HG03354 (cell line): ENCODE measurements at regions not wholly inside any gene's neighbourhood (a gene's known extent, or its start where the extent isn't known, plus 50 kb on each side); places are given as distances from the start of the nearest gene placed in this dataset.

ENCODE experiments used
- ATAC-seq: cut with Tn5 transposase; IDR thresholded peaks from one replicate; pipeline ENCODE4 v1.9.1; 2021; ENCODE audit warnings: mild to moderate bottlenecking; ENCODE audit not compliant: unreplicated experiment, poor library complexity, severe bottlenecking

DNA sequence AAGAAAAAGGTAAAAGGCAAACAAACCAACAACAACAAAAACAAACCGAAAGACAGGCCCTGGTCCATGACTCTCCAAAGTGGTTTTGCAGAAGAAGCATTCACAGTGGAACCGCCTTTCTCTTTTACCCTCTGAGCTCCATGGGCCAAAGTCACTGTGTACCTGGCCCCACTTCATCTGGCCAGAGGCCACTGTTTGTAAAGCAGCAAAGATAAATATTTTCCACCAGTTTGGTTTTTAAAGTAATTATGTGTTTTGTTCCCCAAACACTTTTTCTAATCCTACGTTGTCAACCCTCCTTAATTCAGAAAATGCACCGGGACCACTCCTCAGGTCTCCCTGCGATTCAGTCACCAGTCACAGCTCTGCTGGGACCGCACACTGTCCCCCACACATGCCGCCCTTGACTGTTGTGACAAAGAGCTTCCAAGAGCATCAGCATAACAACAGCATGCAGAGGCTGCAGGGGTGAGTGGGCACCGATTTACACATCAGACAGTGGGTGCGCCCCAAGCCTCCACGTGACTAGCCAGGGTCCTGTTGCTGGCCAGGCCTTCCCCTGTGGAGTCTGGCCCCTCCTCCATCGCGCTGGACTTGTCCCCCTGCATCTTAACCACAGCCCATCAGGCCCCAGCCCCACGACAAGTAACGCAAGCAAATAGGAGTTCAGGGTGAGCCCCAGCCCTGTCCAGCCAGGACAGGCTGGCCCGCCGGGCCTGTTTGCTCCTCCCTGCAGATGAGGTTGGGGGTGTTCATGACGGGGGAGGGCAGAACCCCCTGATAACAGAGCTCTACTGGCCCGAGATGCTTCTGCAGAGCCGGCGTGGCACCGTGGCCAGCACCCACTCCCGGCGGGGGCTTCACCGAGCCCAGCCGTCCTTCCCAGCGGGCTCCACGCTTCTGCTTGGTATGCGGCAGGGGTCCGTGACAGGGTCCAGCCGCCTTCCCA lies 65.2 kb upstream of the DIO3 start:
- no peak for ATAC-seq

DNA sequence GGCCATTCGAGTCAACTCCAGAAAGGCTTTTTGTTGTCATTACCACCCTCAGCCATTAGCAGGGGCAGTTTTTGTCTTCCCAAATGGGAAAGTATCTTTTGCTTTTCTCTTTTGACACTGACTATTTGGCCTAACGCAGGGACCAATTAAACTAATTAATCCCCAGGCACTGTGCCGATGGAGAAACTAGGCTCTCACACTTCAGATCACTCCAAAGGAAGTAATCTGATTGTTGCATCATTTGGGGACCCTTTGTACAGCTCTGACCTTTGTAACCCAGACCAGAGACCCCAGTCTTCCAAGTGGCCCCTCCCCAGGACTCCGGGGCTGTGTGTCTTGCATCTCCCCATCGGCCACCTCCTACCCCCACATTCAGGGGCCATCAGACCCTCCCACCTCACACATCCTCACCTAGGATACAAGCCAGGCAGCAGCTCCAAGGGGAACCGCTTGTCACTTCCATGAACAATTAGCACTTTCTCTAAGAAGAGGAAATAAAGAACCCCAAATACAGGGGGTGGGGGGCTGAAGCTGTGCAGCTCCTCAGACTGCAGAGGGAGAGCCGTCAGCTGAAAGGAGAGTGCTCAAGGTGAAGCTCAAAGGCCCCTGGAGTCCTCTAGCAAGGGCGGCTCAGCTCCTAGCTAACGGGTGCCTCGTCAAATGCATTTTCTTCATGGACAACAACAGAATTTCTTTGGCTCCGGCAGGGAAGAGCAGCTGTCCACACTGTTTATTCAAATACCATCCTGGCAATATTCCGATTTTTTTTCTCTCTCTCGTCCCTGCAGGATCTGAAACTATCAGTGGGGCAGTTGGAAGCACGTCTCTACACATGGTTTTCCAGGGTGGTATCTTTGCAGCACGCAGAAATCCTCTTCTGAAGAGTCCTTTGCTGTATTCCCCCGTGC lies 64.3 kb upstream of the DIO3 start:
- no peak for ATAC-seq

DNA sequence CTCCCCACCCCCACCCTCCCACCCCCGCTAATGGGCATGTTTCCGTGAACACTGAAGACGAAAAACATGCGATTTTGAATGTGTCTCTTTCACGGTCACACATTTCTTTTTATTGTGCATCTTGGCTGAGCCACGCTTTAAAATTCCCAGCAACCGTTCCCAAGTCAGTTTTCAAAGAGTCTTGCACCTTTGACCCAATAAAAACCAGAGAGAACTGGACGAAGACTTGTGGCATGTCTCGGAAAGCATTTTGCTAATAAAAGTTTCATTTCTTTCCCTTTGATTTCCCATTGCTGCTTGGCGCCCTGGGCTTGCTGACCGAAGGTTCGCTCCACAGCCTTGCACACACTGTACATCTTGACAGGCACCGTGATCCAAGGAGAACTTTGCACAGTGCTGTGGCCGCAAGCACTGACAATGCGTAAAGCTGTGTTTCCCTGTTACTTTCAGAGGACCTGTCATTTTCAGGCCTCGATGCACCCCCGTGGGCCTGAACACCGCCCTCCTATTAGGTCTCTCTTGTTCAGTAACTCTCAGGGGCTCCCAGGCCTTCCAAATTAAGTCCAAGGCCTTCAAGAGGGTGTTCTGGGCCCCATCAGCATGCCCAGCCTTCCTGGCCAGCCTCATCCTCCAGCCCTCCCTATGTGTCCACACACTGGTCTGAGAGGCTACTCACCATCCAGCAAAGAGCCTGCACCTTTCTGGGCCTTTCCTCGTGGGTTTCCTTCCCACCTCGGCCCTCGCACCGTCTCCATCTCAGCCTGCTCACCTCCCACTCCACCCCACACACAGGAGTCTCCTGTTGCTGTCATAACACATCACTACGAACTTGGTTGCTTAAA lies 63.4 kb upstream of the DIO3 start:
- no peak for ATAC-seq

DNA sequence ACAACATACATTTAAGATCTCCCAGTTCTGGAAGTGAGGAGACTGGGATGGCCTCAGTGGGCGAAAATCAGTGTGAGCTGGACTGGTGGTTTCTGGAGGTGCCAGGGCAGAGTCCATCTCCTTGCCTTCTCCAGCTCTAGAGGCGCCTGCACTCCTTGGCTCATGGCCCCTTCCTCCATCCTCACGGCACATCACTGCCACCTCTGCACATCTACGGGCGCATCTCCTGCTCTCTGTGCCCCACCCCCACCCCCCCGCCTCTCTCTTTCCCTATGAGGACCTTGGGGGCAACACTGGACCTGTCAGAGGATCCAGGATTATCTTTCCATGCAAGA lies 62.8 kb upstream of the DIO3 start:
- ATAC-seq, result no peak

DNA sequence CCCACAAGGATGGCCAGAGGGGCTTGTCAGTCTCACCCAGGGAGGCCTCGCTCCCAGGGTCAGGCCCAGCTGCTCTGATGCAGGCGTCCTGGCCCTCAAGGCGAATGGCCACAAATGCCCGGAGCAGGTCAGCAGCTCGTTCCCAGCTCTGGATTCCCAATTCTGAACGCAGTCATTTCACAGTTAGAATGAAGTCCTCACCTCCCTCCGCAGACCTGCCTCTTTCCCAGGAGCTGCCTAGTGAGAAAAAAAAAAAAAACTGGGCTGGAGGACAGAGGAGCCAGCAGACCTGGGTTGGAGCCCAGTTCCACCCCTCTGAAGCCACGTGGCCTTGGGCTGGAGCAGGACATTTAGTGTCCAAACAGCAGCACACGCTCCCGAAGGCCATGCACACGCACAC lies 62.2 kb upstream of the DIO3 start:
- no peak for ATAC-seq

DNA sequence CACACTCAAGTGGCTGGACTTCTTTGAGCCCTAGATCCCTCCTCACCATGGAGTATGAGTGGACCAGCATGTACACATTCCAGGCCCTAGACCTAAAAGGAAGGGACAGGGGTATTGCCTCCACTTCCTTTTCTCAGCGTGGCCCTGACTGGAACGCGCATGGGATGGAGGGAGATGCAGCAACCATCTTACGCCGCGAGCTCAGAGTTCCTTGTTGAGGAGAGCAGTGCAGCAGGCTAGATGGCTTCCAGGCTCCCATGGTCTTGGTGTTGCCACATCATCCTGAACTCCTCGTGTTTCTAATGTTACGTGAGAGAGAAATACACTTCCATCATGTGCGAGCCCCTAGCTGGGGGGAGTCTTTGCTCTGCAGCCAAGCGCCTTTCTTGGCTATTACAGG lies 61.8 kb upstream of the DIO3 start:
- no peak for ATAC-seq

DNA sequence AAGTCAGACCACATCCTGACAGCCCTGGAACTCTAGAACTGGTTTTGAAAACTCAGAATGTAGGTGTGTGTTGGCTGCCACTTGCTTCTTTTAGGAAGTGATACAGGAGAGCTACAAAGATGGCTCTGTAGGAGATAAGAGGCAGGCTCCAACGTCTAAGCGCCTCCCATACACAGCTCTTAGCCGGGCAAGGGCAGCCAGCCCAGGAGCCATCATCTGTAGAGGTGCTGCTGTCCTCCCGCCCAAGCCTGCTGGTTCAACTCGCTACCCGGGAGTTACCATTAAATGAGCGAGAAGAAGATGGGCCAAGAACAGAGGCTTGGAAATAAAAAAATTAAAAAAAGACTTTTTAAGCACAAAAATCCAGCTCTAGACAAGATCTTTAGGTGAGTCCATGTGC lies 61.2 kb upstream of the DIO3 start:
- ATAC-seq, result no peak

DNA sequence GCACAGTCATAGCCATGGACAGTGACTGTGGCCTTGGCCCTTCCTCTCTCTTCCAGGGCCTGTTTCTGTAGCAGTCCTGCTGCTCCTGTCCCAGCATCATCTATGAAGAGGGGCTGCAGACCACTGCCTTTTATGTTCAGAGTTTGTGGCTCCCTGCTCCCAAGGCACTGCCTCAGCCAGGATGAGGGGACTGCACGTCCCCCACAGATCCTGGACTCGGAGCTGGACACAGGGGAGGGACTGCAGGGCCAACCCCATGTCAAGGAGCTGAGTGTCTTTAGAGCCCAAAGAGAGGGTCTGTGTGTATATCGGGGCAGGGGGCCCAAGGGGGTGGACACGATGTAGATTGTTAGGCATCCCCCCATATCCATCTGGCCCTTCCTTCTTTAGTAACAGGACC lies 60.6 kb upstream of the DIO3 start:
- no peak for ATAC-seq

DNA sequence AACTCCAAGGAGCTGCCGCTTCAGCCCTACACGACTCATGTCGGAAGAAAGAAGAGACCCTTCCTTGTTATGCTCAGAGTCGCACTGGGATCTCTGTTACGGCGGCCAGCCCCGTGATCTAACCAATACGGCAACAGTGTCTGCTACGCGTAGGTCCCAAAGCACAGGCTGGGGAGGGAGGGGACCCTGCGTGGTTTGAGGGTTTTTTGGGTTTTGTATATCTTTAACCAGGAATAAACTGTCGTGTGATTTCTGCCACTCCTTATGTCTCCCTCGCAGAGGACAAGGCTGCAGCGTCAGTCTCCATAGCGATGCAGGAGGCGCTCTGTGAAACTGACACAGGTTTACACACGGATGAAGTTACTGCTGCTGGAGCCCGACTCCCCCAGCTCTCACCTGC lies 60.0 kb upstream of the DIO3 start:
- ATAC-seq, result no peak

DNA sequence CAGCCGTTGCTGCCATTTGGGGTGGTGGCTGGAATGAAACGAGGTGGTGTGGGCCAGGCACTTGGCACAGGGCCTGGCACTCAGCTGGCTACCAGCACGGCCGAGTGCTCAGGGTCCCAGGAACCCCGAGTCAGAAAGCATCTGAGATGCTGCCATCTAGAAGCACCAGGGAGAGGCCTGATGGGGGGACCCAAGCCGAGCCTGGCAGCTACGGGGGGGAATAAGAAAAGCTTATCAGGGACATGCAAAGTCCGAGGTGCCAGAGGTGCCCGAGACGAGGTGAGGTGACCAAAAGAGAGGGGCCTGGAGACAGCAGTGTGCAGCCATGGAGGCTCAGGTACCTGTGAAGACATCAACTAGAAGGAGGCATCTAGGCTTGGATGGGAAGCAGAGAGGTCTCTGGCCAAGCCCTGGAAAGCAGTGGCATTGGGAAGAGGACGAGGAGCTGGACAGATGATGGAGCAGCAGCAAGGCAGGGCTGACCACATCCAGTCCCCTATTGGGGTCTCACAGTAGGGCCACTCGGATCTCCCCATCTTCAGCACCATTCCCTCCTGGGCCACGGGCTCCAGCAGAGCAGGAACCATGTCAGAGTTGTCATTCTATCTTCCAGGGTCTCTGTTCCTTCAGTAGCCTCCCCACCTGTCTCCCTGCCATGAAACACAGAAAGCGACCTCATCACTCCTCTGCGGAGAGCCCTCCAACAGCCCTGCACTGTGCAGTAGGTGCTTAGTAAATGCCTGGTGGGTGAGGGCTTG lies 59.3 kb upstream of the DIO3 start:
- ATAC-seq, result no peak

DNA sequence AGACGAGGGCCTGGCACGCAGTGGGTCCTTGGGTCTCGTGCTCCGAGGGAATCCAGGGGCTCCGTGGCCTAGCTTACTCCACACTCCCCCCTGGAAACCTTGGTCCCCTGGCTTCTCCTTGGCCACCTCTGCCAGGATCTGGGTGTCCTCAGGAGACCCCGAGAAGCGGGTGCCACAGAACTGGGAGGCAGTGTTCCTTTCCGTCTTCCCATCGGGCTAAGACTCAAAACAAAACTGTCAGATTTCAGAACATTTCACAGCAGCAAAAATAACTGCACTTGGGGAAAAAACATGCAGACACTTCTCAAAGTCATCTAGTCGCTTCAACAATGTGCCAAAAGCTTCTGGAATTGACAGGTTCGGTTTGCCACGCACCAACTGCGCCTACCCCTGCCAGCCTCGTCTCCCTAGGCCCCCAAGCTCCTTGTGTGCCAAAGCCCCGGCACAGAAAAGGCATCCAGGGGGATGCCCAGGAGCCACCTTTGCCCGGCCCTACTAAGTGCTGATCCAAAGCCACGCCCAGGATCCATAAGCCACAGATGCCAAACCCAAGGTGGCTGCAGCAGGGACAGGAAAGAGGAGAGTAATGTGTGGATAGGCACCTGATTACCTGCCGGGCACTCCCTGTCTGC lies 58.4 kb upstream of the DIO3 start:
- ATAC-seq, result no peak

DNA sequence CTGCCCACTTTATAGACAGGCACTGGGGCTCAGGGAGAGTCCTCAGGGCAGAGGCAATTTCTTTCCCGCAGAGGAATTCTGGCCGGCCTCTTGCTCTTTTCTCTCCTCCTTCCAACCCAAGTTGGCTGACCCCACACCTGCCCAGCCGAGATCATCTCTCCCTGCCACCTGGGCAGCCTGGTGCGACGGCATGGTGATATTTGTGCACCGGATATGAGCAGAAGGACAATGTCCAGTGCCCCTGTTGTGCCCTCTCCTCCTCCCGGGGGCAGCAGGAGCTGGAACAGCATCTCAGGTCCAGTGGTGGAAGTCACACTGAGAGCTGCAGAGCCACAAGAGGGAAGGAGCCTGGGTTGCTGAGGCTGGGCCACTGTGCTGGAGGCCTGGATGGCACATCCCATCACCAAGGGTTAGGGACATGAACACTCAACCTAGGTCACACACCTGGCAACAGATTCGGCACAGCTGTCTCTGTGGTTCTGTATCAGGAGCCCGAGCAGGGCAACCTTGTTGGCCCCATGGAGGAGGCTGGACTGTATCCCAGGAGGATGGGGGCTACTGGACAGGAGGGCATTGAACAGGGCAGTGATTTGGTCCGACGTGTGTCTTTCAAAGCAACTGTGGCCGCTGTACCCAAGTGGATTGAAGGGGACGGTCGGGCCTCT lies 57.7 kb upstream of the DIO3 start:
- ATAC-seq, result no peak

DNA sequence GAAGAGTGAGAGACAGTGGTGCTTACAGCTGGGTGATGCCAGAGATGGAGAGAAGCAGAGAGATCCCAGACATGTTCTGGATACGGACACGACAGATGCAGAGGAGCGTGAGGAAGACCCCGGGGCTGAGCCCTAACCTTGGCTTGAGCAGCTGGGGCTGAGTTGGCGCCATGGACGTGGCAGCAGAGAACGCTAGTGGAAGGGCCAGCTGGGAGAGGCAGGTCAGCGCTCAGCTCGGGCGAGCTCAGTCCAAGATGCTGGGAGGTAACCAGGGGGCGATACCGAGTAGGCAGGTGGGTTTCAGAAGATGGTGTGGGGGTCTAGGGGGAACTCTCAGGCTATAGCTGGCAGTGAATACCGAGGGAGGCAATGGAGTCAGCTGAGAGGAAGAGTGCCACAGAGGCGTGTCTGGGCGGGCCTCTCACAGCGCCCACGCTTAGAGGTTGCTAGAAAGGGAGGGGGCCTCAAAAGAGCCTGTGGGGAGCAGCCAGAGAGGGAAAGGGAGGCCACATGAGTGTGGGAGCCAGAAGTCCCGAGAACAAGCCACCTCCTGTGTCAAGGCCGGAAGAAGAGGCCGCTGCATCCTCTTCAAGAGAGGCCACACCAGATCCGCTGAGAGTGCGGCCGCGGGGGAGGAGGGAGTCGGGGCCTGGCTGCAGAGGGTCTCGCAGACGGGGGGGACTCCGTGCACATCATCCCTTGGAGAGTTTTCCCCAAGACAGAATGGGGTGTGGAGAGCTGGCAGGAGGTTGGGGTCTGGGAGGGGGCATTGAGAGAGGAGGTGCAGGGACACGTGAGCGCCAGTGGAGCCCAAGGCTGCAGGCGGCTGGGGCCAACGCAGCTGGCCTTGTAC lies 57.0 kb upstream of the DIO3 start:
- ATAC-seq, result no peak

DNA sequence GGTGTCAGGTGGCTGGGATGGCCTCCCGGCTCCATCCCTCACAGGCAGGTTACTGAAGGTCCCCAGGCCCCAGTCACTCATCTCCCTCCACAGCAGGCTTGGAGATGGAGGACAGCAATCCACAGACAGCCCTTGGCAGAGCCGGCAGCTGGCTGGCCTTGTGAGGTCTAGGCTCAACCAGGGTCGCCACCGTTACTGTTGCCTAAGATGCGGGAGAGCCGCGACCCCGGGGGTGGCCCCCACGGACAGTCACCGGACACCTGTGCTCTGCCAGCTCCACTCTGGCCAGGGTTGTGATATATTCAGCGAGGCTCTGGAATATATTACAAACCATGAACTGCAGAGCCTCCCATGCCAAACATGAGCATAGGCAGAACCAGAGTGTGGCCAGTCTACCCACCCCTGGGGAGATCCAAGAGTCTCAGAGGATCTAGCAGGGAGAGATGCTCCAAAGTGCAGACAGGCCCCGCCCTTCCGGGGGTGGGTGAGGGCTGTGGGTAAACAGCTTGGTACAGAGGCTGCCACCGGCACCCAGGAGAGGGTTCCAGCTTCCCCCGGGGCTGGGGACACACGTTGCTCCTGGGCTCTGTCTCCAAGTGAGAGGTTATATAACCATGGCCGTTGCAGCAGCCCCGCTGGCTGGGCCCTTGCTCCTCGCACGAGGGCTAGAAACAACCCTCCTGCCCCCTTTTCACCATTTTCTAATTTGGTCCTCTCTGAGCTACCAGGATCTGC lies 55.9 kb upstream of the DIO3 start:
- no peak for ATAC-seq

DNA sequence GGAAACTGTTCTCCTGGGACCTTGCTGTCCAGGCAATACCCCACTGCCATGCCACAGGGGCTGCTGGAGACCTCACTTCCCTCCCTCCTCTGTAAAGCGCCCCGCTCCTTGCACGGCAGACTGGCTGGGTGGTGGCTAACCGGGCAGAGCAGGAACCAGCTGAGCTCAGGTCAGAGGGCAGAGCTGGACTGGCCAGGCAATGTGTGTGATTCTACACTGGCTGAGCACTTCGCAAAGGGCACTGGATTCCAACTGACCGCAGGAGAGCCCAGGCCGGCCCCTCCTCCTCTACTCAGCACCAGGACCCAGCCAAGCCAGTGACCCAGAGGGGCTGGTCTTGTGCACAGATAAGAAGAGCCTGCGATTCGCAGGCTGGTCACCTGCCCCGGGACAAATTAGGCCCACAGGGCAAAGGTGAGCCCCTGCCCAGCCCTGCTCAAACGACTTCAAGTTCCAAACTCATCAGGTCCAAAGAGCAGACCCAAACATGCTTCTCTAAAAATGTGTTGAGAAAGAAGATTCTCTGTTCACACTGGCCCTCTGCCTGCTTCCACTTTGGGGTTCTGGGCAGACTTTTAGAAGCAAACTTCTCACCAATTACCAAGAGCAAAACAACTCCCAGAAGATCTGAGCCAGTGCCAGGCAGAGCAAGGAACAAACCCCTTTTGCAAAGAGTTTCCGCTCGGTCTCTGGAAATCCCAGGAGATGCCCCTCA lies 54.9 kb upstream of the DIO3 start:
- no peak for ATAC-seq
